ENCODE measurements at regions not wholly inside any gene's neighbourhood (a gene's known extent, or its start where the extent isn't known, plus 50 kb on each side); places are given as distances from the start of the nearest gene placed in this dataset.

DNA sequence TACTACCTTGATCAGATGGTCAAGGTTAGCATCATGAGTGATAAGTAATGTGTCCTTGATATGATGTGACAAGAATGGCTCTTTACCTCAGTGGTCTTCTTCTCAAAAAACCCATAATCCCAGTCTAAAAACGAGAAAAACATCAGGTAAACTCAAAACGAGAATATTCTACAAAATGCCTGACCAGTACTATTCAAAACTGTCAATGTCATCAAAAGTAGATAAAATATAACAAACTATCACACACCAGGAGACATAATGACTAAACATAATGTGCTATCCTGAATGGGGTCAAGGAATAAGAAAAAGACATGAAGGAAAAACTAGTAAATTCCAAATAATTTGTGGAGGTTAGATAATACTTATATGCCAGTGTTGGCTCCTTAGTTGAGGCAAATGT is 85.2 kb upstream of the PDHA2 start:
- no peak overlapping the region for H3K4me3 ChIP-seq (ENCODE audit: low read depth, low read length)
- TF ChIP-seq, protein P1, sequence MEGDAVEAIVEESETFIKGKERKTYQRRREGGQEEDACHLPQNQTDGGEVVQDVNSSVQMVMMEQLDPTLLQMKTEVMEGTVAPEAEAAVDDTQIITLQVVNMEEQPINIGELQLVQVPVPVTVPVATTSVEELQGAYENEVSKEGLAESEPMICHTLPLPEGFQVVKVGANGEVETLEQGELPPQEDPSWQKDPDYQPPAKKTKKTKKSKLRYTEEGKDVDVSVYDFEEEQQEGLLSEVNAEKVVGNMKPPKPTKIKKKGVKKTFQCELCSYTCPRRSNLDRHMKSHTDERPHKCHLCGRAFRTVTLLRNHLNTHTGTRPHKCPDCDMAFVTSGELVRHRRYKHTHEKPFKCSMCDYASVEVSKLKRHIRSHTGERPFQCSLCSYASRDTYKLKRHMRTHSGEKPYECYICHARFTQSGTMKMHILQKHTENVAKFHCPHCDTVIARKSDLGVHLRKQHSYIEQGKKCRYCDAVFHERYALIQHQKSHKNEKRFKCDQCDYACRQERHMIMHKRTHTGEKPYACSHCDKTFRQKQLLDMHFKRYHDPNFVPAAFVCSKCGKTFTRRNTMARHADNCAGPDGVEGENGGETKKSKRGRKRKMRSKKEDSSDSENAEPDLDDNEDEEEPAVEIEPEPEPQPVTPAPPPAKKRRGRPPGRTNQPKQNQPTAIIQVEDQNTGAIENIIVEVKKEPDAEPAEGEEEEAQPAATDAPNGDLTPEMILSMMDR (IDR thresholded peaks at IDR 0.05; ENCODE audit: low read depth, low read length, missing control alignments) = no peak
- DNase-seq (ENCODE audit: low read depth) = no peak

GRCh38 chr4:95749204-95749603 is 90.7 kb upstream of the PDHA2 start:
- no peak for DNase-seq (ENCODE audit: low read depth)
- no peak overlapping the region for H3K4me3 ChIP-seq (ENCODE audit: low read depth, low read length)
- TF ChIP-seq, protein P1 (IDR thresholded peaks at IDR 0.05; ENCODE audit: low read depth, low read length, missing control alignments) = no peak

DNA sequence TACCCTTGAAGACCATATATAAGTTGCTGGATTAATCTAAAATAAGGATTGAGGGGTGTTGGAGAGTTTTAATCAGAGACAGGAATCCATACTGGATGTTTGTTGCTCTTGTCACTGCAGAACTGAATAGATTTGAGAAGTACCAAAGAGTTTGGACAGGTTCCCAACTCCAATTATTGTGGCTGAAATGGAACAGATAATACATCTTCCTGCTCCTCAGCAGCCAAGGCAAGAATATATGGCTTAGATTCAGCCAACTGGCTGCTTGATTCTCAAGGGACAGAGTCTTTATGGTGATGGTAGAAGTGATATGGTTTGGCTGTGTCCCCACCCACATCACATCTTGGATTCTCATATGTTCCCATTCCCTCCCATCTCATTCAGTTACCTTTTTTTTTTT is 97.0 kb upstream of the PDHA2 start:
- H3K4me3 ChIP-seq (ENCODE audit: low read depth, low read length) = no peak overlapping the region
- no peak for DNase-seq (ENCODE audit: low read depth)
- TF ChIP-seq, protein P1 (IDR thresholded peaks at IDR 0.05; ENCODE audit: low read depth, low read length, missing control alignments) = no peak

DNA sequence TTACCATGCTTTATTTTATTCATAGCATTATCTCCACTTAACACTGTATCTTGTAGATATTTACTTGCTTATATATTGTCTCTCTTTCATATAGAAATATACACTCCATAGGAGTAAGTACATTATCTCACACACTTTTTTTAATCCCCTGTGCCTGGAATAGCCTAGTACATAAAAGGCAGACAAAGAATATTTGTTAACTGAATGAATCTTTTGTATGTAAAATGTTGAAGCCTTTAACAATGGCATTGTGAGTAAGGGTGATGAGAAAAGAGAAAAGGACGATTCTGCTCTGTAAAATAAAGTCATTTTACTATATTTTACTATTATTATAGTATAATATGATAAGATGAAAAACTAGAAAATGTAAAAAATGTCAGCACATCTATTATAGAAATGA is 97.7 kb upstream of the PDHA2 start:
- no peak for DNase-seq (ENCODE audit: low read depth)
- no peak overlapping the region for H3K4me3 ChIP-seq (ENCODE audit: low read depth, low read length)
- TF ChIP-seq, protein P1 (IDR thresholded peaks at IDR 0.05; ENCODE audit: low read depth, low read length, missing control alignments) = no peak

DNA sequence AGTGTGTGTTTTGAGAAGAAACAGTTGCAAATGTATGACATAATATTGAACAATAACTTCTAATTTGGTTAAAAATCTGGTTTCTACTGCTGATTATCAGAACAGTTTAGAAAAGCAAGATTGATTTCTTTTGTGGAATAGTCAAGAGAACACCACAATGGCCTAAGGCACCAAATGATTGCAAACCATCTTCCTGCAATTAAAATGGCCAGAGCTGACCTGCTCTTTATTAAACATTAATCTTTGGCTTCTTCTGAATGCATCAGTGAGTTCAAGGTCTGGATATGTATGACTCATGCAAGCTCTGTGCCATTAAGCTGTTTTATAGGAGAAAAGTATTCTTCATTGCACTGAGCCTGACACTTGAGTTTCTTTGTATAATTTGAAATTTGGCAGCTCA is 107.8 kb upstream of the PDHA2 start:
- TF ChIP-seq, protein P1 (IDR thresholded peaks at IDR 0.05; ENCODE audit: low read depth, low read length, missing control alignments) = no peak
- no peak overlapping the region for H3K4me3 ChIP-seq (ENCODE audit: low read depth, low read length)
- DNase-seq (ENCODE audit: low read depth) = no peak

GRCh38 chr4:95729596-95729995 is 110.3 kb upstream of the PDHA2 start:
- TF ChIP-seq, protein P1 (IDR thresholded peaks at IDR 0.05; ENCODE audit: low read depth, low read length, missing control alignments) = no peak
- no peak overlapping the region for H3K4me3 ChIP-seq (ENCODE audit: low read depth, low read length)

GRCh38 chr4:95728145-95728544 is 111.7 kb upstream of the PDHA2 start:
- TF ChIP-seq, protein P1 (IDR thresholded peaks at IDR 0.05; ENCODE audit: low read depth, low read length, missing control alignments) = no peak
- DNase-seq (ENCODE audit: low read depth) = no peak
- H3K4me3 ChIP-seq (ENCODE audit: low read depth, low read length) = no peak overlapping the region

More at GRCh38 chr4:95729596-95729995, 110.3 kb upstream of the PDHA2 start:
- no peak for DNase-seq (ENCODE audit: low read depth)

Measured in GM12864 (cell line).